Naive thymus-derived CD4-positive, alpha-beta T cell (primary cell): ENCODE measurements at regions not wholly inside any gene's neighbourhood (a gene's known extent, or its start where the extent isn't known, plus 50 kb on each side); places are given as distances from the start of the nearest gene placed in this dataset.

ENCODE experiments used
- ATAC-seq: fragments of 150-1000 bp; cut with Tn5 transposase; 2 replicates; pipeline ENCODE4 v1.10.0; 2021; ENCODE audit warnings: mild to moderate bottlenecking, moderate library complexity
- CTCF ChIA-PET: fragments of 350-600 bp; sonication (Branson Sonifier 250); formaldehyde crosslinking; loops from one replicate; lab custom pipeline; 2021; ENCODE audit warnings: antibody characterized with exemption; lab: Charles Lee
- POLR2A ChIA-PET: fragments of 350-600 bp; sonication (Branson Sonifier 250); formaldehyde crosslinking; loops from one replicate; lab custom pipeline; 2021; ENCODE audit warnings: antibody characterized with exemption, inconsistent platforms; lab: Charles Lee
- DNase-seq, 9 donors: peaks; one replicate each; pipeline versions ENCODE4 v3.0.0 to v3.0.0-alpha.2; 2020 to 2022; ENCODE audit warnings: mixed read lengths in 1 of 9
- H3K27ac ChIP-seq: one replicate; pipeline ENCODE4 v1.7.0; 2013; ENCODE audit warnings: mild to moderate bottlenecking, low read depth, low read length, moderate library complexity
- H3K27me3 ChIP-seq, 2 donors: one replicate each; pipeline ENCODE4 v1.7.0; 2013; ENCODE audit warnings: low read length in 2 of 2, mild to moderate bottlenecking in 2 of 2, moderate library complexity in 2 of 2; ENCODE audit not compliant: control insufficient read depth in 2 of 2, insufficient read depth in 2 of 2
- H3K36me3 ChIP-seq, 3 experiments: 1 replicate in 2 of 3; 2 replicates in 1 of 3; pipeline ENCODE4 v1.7.0; 2013; ENCODE audit warnings: low read length in 3 of 3, mild to moderate bottlenecking in 3 of 3, moderate library complexity in 1 of 3; ENCODE audit not compliant: insufficient read depth in 3 of 3, control insufficient read depth in 2 of 3
- H3K4me1 ChIP-seq, 2 donors: one replicate each; pipeline ENCODE4 v1.7.0; 2013; ENCODE audit warnings: low read length in 2 of 2, mild to moderate bottlenecking in 2 of 2, moderate library complexity in 1 of 2; ENCODE audit not compliant: control insufficient read depth in 2 of 2, insufficient read depth in 2 of 2
- H3K4me3 ChIP-seq: 2 replicates; pipeline ENCODE4 v1.7.0; 2013; ENCODE audit warnings: mild to moderate bottlenecking, low read length
- H3K9me3 ChIP-seq, 3 experiments: 1 replicate in 2 of 3; 2 replicates in 1 of 3; pipeline ENCODE4 v1.7.0; 2013; ENCODE audit warnings: low read length in 3 of 3; ENCODE audit not compliant: control insufficient read depth in 2 of 3
- H3K27ac Mint-ChIP-seq, 9 donors: one replicate each; pipeline ENCODE4 v1.8.0; 2020 to 2022; ENCODE audit warnings: mixed read lengths in 9 of 9, mild to moderate bottlenecking in 8 of 9, moderate library complexity in 5 of 9, inconsistent platforms in 2 of 9
- H3K27me3 Mint-ChIP-seq, 5 donors: one replicate each; pipeline ENCODE4 v1.8.0; 2021 to 2022; ENCODE audit warnings: mixed read lengths in 5 of 5, mild to moderate bottlenecking in 1 of 5
- H3K36me3 Mint-ChIP-seq, 5 donors: one replicate each; pipeline ENCODE4 v1.8.0; 2020 to 2022; ENCODE audit warnings: mixed read lengths in 5 of 5, mild to moderate bottlenecking in 3 of 5, inconsistent platforms in 1 of 5
- H3K4me1 Mint-ChIP-seq, 7 donors: one replicate each; pipeline ENCODE4 v1.8.0; 2020 to 2022; ENCODE audit warnings: mixed read lengths in 7 of 7, mild to moderate bottlenecking in 3 of 7, inconsistent platforms in 1 of 7
- H3K4me3 Mint-ChIP-seq, 10 donors: one replicate each; pipeline ENCODE4 v1.8.0; 2020 to 2022; ENCODE audit warnings: mild to moderate bottlenecking in 10 of 10, mixed read lengths in 10 of 10, moderate library complexity in 6 of 10, inconsistent platforms in 2 of 10
- H3K9me3 Mint-ChIP-seq, 11 donors: one replicate each; pipeline ENCODE4 v1.8.0; 2020 to 2022; ENCODE audit warnings: mixed read lengths in 11 of 11, mild to moderate bottlenecking in 4 of 11, inconsistent platforms in 1 of 11, moderate library complexity in 1 of 11
- intact Hi-C, 2 donors: fragments of 100-400 bp; cut with micrococcal nuclease; formaldehyde crosslinking; loops; one replicate each; pipeline ENCODE4 v1.15.1; 2023

GRCh38 chr2:7674606-7675005, 757.4 kb downstream of the RNF144A start:
- DNase-seq: no peak
- CTCF ChIA-PET: interaction anchor here (0.7 kb wide), 1 partner anchor 223 kb away, joined by 3 read pairs; no protein-coding TSS in a partner anchor
- intact Hi-C loops: loop anchor here in 1 of 2 donors (5.0 to 10.0 kb wide), 2 partner anchors 77 to 870 kb away; no protein-coding TSS in a partner anchor
- H3K27me3 ChIP-seq: no peaks in the 10 kb centered on the region
- Mint-ChIP-seq H3K4me3 (no peak overlapping the region), H3K4me1 (peaks cover 24 to 71% (median 40%) of the 10 kb centered on the region in 7 donors), H3K36me3 (peaks cover 0 to 51% (median 0%) of the 10 kb centered on the region in 5 donors), H3K27ac (peak overlapping the region in 2 of 9 donors; percentile 5 to 47), H3K27me3 (no peaks in the 10 kb centered on the region), H3K9me3 (peaks cover 0 to 30% (median 0%) of the 10 kb centered on the region in 11 donors)
- no peaks in the 10 kb centered on the region for H3K9me3 ChIP-seq
- ATAC-seq: no peak
- no peak overlapping the region for H3K4me3 ChIP-seq
- POLR2A ChIA-PET: interaction anchor here (1.2 kb wide), 1 partner anchor 231 kb away, joined by 3 read pairs; no protein-coding TSS in a partner anchor
- H3K36me3 ChIP-seq: no peaks in the 10 kb centered on the region
- H3K27ac ChIP-seq: no peak overlapping the region
- H3K4me1 ChIP-seq: peaks cover 9 to 19% of the 10 kb centered on the region in 2 donors

- no peaks in the 10 kb centered on the region for H3K27me3 ChIP-seq
- ATAC-seq (no peak), DNase-seq (no peak)
- H3K27ac ChIP-seq: no peak overlapping the region
- H3K9me3 ChIP-seq: no peaks in the 10 kb centered on the region
- no peak overlapping the region for H3K4me3 ChIP-seq
- H3K36me3 Mint-ChIP-seq: peaks cover 0 to 40% (median 0%) of the 10 kb centered on the region in 5 donors
- H3K4me1 ChIP-seq: peaks cover 9 to 17% of the 10 kb centered on the region in 2 donors
- H3K9me3 Mint-ChIP-seq: peaks cover 0 to 30% (median 0%) of the 10 kb centered on the region in 11 donors
- H3K27ac Mint-ChIP-seq: peak overlapping the region in 3 of 9 donors; percentile 12 to 51 (median 49)
- intact Hi-C loops: loop anchor here in 1 of 2 donors (10.0 kb wide), 1 partner anchor 868 kb away; no protein-coding TSS in a partner anchor
- no peaks in the 10 kb centered on the region for H3K27me3 Mint-ChIP-seq
- H3K4me3 Mint-ChIP-seq: peak overlapping the region in 1 of 10 donors; percentile 40
- H3K4me1 Mint-ChIP-seq: peaks cover 15 to 60% (median 24%) of the 10 kb centered on the region in 7 donors
- H3K36me3 ChIP-seq: no peaks in the 10 kb centered on the region
- ChIA-PET CTCF (no interaction called here), POLR2A (no interaction called here)
Observed at GRCh38 chr2:7676714-7677113, 759.5 kb downstream of the RNF144A start.

DNA sequence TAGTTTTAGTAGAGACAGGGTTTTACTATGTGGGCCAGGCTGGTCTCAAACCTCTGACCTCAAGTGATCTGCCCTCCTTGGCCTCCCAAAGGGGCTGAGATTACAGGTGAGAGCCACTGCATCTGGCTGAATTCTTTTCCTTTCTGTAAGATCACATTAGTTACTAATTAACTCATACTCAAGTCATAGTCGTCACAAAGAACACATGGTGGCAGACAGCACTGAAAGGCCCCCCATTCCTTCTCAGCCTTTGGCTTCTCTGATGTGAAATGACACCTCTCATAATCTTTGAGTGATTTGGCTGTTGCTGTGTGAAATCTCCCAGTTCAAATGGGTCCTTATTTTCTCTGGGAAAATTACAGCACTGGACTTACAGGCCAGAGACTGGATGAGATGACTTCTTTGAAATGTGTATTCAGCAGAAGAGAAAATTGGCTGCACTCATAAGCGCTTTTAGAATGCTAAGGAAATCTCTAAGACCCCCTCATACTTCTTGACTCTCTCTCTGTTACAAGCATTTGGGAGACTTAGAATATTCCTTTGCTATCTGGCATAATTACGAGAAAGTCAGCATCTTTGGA, 764.8 kb downstream of the RNF144A start:
- H3K27me3 Mint-ChIP-seq: no peaks in the 10 kb centered on the region
- H3K36me3 ChIP-seq: no peaks in the 10 kb centered on the region
- ChIA-PET CTCF (no interaction called here), POLR2A (no interaction called here)
- H3K27ac ChIP-seq: no peak overlapping the region
- DNase-seq: no peak
- H3K4me3 ChIP-seq: no peak overlapping the region
- no peaks in the 10 kb centered on the region for H3K9me3 ChIP-seq
- H3K27ac Mint-ChIP-seq: no peak overlapping the region
- H3K4me1 Mint-ChIP-seq: peaks cover 0 to 22% (median 0%) of the 10 kb centered on the region in 7 donors
- ATAC-seq: no peak
- H3K4me1 ChIP-seq: no peaks in the 10 kb centered on the region
- no peak overlapping the region for H3K4me3 Mint-ChIP-seq
- peaks cover 0 to 13% (median 0%) of the 10 kb centered on the region in 5 donors for H3K36me3 Mint-ChIP-seq
- H3K9me3 Mint-ChIP-seq: peaks cover 0 to 9% (median 0%) of the 10 kb centered on the region in 11 donors
- intact Hi-C loops: no loop called here
- no peaks in the 10 kb centered on the region for H3K27me3 ChIP-seq

DNA sequence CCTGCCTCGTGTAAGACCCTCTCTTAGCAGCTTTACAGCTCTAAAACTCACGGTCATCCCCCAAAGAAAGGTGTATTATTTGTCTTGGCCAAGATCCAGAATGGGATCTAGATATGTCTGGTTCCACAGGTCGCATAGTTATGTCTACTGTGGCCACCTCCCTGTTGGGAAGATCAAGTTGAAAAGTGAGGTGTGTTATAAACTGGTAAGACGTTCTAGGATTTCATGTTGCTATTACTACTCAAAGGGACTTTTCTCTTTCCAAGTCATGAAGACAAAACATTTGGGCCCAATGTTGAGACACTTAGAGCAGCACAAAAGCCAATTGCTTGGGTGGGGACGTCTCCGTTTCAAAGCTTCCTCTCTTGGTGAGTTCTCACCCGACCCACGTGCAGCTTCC, 766.0 kb downstream of the RNF144A start:
- no peak overlapping the region for H3K27ac ChIP-seq
- no peaks in the 10 kb centered on the region for H3K4me1 ChIP-seq
- H3K4me3 Mint-ChIP-seq: no peak overlapping the region
- H3K4me1 Mint-ChIP-seq: peaks cover 0 to 27% (median 0%) of the 10 kb centered on the region in 7 donors
- intact Hi-C loops: no loop called here
- ATAC-seq: no peak
- no peaks in the 10 kb centered on the region for H3K9me3 ChIP-seq
- H3K36me3 ChIP-seq: no peaks in the 10 kb centered on the region
- no peak for DNase-seq
- ChIA-PET CTCF (no interaction called here), POLR2A (no interaction called here)
- H3K27ac Mint-ChIP-seq: no peak overlapping the region
- no peaks in the 10 kb centered on the region for H3K27me3 Mint-ChIP-seq
- H3K4me3 ChIP-seq: no peak overlapping the region
- peaks cover 0 to 10% (median 0%) of the 10 kb centered on the region in 11 donors for H3K9me3 Mint-ChIP-seq
- no peaks in the 10 kb centered on the region for H3K27me3 ChIP-seq
- peaks cover 0 to 14% (median 0%) of the 10 kb centered on the region in 5 donors for H3K36me3 Mint-ChIP-seq

- CTCF ChIA-PET: no interaction called here
- peaks cover 0 to 23% (median 0%) of the 10 kb centered on the region in 7 donors for H3K4me1 Mint-ChIP-seq
- Histone ChIP-seq H3K4me1 (no peaks in the 10 kb centered on the region), H3K27me3 (no peaks in the 10 kb centered on the region), H3K27ac (no peak overlapping the region), H3K9me3 (no peaks in the 10 kb centered on the region), H3K36me3 (no peaks in the 10 kb centered on the region), H3K4me3 (no peak overlapping the region)
- H3K4me3 Mint-ChIP-seq: no peak overlapping the region
- H3K36me3 Mint-ChIP-seq: peaks cover 0 to 14% (median 0%) of the 10 kb centered on the region in 5 donors
- ATAC-seq (no peak), DNase-seq (no peak)
- H3K9me3 Mint-ChIP-seq: peaks cover 0 to 6% (median 0%) of the 10 kb centered on the region in 11 donors
- no peaks in the 10 kb centered on the region for H3K27me3 Mint-ChIP-seq
- H3K27ac Mint-ChIP-seq: no peak overlapping the region
- POLR2A ChIA-PET: no interaction called here
- intact Hi-C loops: no loop called here
Observed at GRCh38 chr2:7683708-7684107, 766.5 kb downstream of the RNF144A start.

GRCh38 chr2:7685342-7686015, 768.3 kb downstream of the RNF144A start:
- POLR2A ChIA-PET: no interaction called here
- Histone ChIP-seq H3K9me3 (no peaks in the 10 kb centered on the region), H3K4me1 (no peaks in the 10 kb centered on the region), H3K27ac (no peak overlapping the region), H3K27me3 (no peaks in the 10 kb centered on the region), H3K36me3 (no peaks in the 10 kb centered on the region), H3K4me3 (no peak overlapping the region)
- DNase-seq: no peak
- peaks cover 0 to 11% (median 0%) of the 10 kb centered on the region in 7 donors for H3K4me1 Mint-ChIP-seq
- intact Hi-C loops: no loop called here
- H3K27ac Mint-ChIP-seq: no peak overlapping the region
- ATAC-seq: no peak
- no peak overlapping the region for H3K4me3 Mint-ChIP-seq
- CTCF ChIA-PET: no interaction called here
- peaks cover 0 to 14% (median 0%) of the 10 kb centered on the region in 5 donors for H3K36me3 Mint-ChIP-seq
- H3K27me3 Mint-ChIP-seq: no peaks in the 10 kb centered on the region
- H3K9me3 Mint-ChIP-seq: peaks cover 0 to 6% (median 0%) of the 10 kb centered on the region in 11 donors
